Ascending aorta (tissue), 2 donors: ENCODE measurements at regions not wholly inside any gene's neighbourhood (a gene's known extent, or its start where the extent isn't known, plus 50 kb on each side); places are given as distances from the start of the nearest gene placed in this dataset.
"Not testable (repeated sequence)": the region's sequence is repeated elsewhere in the genome, so short reads cannot be mapped to it uniquely, and the experiment has no call there.

Source experiments
- DNase-seq, 2 donors: peaks; one replicate each; pipeline ENCODE4 v3.0.0-alpha.2; 2019; ENCODE audit warnings: low spot score in 2 of 2
- H3K27ac ChIP-seq, 2 donors: fragments of 200-600 bp; sonication (generic); one replicate each; pipeline ENCODE4 v1.5.1; 2016 to 2017; ENCODE audit warnings: mild to moderate bottlenecking in 1 of 2
- H3K27me3 ChIP-seq: fragments of 200-600 bp; sonication (generic); one replicate; pipeline ENCODE4 v1.5.1; 2017
- H3K36me3 ChIP-seq, 2 donors: fragments of 200-600 bp; sonication (generic); one replicate each; pipeline ENCODE4 v1.5.1; 2016
- H3K4me1 ChIP-seq, 2 donors: fragments of 200-600 bp; sonication (generic); one replicate each; pipeline ENCODE4 v1.5.1; 2016 to 2017; ENCODE audit warnings: mild to moderate bottlenecking in 1 of 2
- H3K4me3 ChIP-seq, 2 donors: fragments of 200-600 bp; sonication (generic); one replicate each; pipeline ENCODE4 v1.5.1; 2016 to 2017; ENCODE audit warnings: mild to moderate bottlenecking in 1 of 2
- H3K9me3 ChIP-seq, 2 donors: fragments of 200-600 bp; sonication (generic); one replicate each; pipeline ENCODE4 v1.5.1; 2016
- intact Hi-C: fragments of 100-400 bp; cut with DNase I; formaldehyde crosslinking; loops from one replicate; pipeline ENCODE4 v1.15.1; 2023
- TF ChIP-seq, protein P1 (sequence below), 3 experiments: fragments of 200-600 bp in 2 of 3; fragments of 450-650 bp in 1 of 3; sonication (generic) in 2 of 3; IDR thresholded peaks; one replicate each; pipeline ENCODE4 v1.5.1; 2016 to 2019; ENCODE audit warnings: antibody characterized with exemption in 3 of 3, mild to moderate bottlenecking in 1 of 3, moderate library complexity in 1 of 3

DNA sequence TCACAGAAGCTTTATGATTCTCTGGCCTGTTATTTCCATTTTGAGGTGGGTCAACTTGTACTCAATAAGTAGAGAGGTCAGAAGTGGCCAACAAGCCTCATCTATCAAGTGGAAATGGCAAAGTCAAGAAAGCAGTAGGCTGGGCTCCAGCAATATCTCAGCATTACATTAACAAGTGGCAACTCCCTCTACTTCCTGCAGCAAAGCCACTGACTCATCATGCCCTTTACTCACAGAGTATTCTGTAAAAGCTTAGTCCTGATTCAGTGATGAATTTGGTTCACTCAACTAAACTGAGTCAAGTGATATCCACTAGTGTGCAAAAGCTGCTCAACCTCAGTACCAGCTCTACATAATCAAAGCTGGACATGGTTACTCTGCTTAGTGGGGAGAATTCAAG is 954.6 kb downstream of the EPHA3 start:
- TF ChIP-seq, protein P1, sequence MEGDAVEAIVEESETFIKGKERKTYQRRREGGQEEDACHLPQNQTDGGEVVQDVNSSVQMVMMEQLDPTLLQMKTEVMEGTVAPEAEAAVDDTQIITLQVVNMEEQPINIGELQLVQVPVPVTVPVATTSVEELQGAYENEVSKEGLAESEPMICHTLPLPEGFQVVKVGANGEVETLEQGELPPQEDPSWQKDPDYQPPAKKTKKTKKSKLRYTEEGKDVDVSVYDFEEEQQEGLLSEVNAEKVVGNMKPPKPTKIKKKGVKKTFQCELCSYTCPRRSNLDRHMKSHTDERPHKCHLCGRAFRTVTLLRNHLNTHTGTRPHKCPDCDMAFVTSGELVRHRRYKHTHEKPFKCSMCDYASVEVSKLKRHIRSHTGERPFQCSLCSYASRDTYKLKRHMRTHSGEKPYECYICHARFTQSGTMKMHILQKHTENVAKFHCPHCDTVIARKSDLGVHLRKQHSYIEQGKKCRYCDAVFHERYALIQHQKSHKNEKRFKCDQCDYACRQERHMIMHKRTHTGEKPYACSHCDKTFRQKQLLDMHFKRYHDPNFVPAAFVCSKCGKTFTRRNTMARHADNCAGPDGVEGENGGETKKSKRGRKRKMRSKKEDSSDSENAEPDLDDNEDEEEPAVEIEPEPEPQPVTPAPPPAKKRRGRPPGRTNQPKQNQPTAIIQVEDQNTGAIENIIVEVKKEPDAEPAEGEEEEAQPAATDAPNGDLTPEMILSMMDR (IDR thresholded peaks at IDR 0.05): no peak
- intact Hi-C loops: no loop called here
- no peak overlapping the region for H3K4me3 ChIP-seq
- DNase-seq: no peak
- H3K36me3 ChIP-seq: no peaks in the 10 kb centered on the region
- H3K27me3 ChIP-seq: no peaks in the 10 kb centered on the region
- no peak overlapping the region for H3K27ac ChIP-seq
- no peaks in the 10 kb centered on the region for H3K9me3 ChIP-seq
- H3K4me1 ChIP-seq: no peaks in the 10 kb centered on the region

- TF ChIP-seq, protein P1 (IDR thresholded peaks at IDR 0.05): no peak
- Histone ChIP-seq H3K36me3 (no peaks in the 10 kb centered on the region), H3K4me1 (no peaks in the 10 kb centered on the region), H3K27me3 (no peaks in the 10 kb centered on the region), H3K4me3 (no peak overlapping the region), H3K9me3 (no peaks in the 10 kb centered on the region), H3K27ac (no peak overlapping the region)
- intact Hi-C loops: no loop called here
- DNase-seq: no peak
These were observed 955.3 kb downstream of the EPHA3 start for GRCh38 chr3:90062631-90063200.

- Histone ChIP-seq H3K4me3 (no peak overlapping the region), H3K4me1 (no peaks in the 10 kb centered on the region), H3K9me3 (no peaks in the 10 kb centered on the region), H3K27ac (no peak overlapping the region), H3K36me3 (no peaks in the 10 kb centered on the region), H3K27me3 (no peaks in the 10 kb centered on the region)
- intact Hi-C loops: no loop called here
- DNase-seq: no peak
- TF ChIP-seq, protein P1 (IDR thresholded peaks at IDR 0.05): no peak
These were observed 961.4 kb downstream of the EPHA3 start for GRCh38 chr3:90068783-90069182.

DNA sequence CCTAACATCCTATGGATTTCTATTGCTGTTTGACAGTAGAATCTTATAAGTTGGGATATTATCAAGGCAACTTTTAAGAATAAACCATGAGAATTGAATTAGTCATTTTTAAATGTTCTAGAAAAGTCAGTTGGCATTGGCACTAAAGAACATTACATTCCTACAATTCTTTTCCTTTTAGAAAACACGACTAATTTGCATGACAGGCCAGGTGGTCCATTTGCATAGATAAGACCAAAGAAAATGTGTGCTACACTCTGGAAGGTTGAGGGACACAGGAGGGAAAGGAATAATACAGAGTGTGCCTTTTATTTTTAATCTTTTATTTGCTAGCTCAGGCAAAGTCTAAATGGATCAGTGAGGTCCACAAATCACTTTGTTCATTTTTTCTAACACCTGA is 962.3 kb downstream of the EPHA3 start:
- no peak for DNase-seq
- no peak overlapping the region for H3K27ac ChIP-seq
- H3K9me3 ChIP-seq: no peaks in the 10 kb centered on the region
- no peak overlapping the region for H3K4me3 ChIP-seq
- TF ChIP-seq, protein P1 (IDR thresholded peaks at IDR 0.05): no peak
- no peaks in the 10 kb centered on the region for H3K27me3 ChIP-seq
- no peaks in the 10 kb centered on the region for H3K36me3 ChIP-seq
- no peaks in the 10 kb centered on the region for H3K4me1 ChIP-seq
- intact Hi-C loops: no loop called here

- no peak overlapping the region for H3K4me3 ChIP-seq
- intact Hi-C loops: no loop called here
- no peaks in the 10 kb centered on the region for H3K27me3 ChIP-seq
- H3K9me3 ChIP-seq: no peaks in the 10 kb centered on the region
- H3K36me3 ChIP-seq: no peaks in the 10 kb centered on the region
- no peak overlapping the region for H3K27ac ChIP-seq
- DNase-seq: no peak
- H3K4me1 ChIP-seq: no peaks in the 10 kb centered on the region
- TF ChIP-seq, protein P1 (IDR thresholded peaks at IDR 0.05): no peak
These were observed 968.7 kb downstream of the EPHA3 start for GRCh38 chr3:90076136-90076535.

- DNase-seq: no peak
- Histone ChIP-seq H3K27me3 (no peaks in the 10 kb centered on the region), H3K36me3 (no peaks in the 10 kb centered on the region), H3K4me3 (no peak overlapping the region), H3K4me1 (no peaks in the 10 kb centered on the region), H3K27ac (no peak overlapping the region), H3K9me3 (no peaks in the 10 kb centered on the region)
- TF ChIP-seq, protein P1 (IDR thresholded peaks at IDR 0.05): no peak
- intact Hi-C loops: no loop called here
These were observed 973.6 kb downstream of the EPHA3 start for GRCh38 chr3:90080988-90081387.

DNA sequence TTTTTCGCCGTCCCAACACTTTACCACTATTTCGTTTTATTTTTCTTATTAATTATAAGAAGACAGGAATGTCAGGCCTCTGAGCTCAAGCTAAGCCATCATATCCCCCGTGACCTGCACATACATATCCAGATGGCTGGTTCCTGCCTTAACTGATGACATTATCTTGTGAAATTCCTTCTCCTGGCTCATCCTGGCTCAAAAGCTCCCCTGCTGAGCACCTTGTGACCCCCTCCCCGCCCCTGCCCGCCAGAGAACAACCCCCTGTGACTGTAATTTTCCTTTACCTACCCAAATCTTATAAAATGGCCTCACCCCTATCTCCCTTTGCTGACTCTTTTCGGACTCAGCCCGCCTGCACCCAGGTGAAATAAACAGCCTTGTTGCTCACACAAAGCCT is 978.9 kb downstream of the EPHA3 start:
- intact Hi-C loops, H3K9me3 ChIP-seq, H3K27ac ChIP-seq, DNase-seq, H3K27me3 ChIP-seq, H3K4me3 ChIP-seq, H3K36me3 ChIP-seq, H3K4me1 ChIP-seq: not testable (repeated sequence)
